SH-SY5Y (cell line): ENCODE measurements at regions not wholly inside any gene's neighbourhood (a gene's known extent, or its start where the extent isn't known, plus 50 kb on each side); places are given as distances from the start of the nearest gene placed in this dataset.

Experiments used
- GATA2 ChIP-seq: IDR thresholded peaks from 2 replicates; pipeline ENCODE4 v1.6.1; 2011; ENCODE audit warnings: mild to moderate bottlenecking, low read depth, low read length
- GATA3 ChIP-seq: IDR thresholded peaks from 2 replicates; pipeline ENCODE4 v1.6.1; 2011; ENCODE audit warnings: low read depth, mild to moderate bottlenecking, low read length, moderate library complexity

DNA sequence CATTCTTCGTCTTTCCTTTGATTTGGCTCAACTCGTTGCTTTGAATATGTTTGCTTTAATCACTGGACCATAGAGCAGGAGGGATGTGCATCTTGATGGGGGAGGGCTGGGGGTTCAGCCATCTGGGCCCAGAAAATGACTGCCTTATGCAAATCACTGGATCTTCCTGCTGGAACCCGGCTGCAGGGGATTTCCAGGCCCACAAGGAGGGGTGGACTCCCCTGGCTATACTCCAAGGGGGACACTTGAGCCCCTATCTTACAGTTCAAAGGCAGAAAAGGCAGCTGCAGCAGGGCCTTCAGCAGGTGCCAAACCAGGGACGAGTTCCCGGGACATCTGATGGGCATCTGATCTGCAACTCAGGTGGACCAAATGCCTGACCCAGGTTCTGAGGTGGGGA lies 122.5 kb downstream of the DICER1 start:
- no peak for TF ChIP-seq GATA2
- no peak for TF ChIP-seq GATA3

DNA sequence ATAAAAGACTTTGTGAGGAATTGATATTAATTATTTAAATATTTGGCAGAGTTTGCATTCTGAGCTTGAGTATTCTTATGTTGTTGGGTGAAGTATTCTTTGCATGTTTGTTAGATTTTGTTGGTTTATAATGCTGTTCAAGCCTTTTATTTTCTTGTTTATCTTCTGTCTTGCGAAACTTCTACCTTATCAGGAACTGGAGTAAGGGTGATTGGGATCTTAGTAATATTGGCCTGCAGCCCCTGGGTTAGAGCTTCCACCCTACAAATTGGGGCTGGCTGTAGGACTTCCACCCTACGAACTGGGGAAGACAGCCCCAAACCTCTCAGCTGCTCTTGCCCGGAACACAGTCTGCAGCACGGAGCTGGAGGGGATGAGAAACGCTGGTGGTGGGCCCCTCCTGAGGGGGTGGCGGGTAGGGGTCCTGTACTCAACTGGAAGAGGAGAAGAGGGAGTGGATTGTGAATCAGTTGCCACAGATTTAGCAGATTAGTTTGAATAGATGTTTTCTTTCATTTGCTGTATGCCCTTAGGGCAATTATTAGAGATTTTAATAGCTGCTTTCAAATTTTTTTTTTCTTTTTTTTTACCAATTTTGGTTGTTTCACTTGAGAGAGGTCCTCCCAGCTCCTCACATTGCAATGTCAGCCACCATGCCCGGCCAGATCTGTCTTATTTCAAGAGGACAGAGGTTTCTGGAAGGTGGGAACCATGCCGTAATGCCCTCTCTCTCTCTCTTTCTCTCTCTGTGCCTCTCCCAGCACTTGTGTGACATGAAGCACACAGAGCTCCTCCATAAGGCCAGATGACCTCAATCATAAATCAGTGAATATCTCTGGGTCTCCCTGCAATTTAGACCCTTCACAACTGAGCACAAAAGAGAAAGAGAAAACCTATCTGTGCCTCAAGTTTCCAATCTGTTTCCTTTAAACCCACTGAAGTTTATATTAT lies 123.4 kb downstream of the DICER1 start:
- TF ChIP-seq GATA3 (no peak), GATA2 (no peak)

DNA sequence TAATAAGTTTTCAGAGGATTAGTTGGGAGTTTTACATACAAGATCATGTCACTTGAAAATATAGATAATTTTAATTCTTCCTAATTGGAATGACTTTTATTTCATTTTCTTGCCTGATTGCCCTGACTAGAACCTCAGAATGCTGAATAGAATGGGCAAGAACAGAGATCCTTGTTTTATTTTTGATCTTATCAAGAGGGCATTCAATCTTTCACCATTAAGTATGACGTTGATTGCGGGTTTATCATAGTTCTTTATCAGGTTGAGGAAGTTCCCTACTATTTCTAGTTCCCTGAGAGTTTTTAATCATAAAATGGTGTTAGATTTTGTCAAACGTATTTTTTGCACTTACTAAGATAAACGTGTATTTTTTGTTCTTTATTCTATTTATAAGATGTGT lies 124.3 kb downstream of the DICER1 start:
- TF ChIP-seq GATA3 (no peak), GATA2 (no peak)

DNA sequence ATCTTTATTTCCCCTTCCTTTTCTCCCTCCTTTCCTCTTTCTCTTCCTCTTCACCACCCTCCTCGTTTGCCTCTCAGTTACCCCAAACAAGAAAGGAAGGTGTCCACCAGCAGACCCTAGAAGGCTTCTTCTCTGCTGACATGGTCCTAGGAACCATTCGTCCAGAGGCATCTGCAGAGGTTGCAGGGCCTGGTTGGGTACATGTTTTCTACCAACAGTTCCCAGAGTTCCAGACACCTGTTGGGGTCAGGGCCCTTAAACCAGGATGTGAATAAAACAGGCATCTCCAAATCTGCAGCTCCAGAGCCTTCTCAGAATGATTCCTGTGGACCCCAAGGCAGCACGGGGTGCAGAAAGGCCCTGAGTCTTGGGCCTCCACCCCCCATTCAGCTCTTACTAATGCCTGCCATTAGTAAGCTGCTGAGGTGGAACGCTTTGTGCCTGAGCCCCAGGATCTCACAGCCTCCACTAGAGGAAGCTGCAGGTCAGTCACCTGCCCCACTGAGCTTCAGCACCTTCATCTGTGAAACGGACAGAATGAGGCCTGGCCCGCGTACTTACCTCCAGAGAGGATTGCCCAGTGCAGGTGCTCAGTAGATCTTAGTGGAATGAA lies 130.4 kb downstream of the DICER1 start:
- TF ChIP-seq GATA3: no peak

DNA sequence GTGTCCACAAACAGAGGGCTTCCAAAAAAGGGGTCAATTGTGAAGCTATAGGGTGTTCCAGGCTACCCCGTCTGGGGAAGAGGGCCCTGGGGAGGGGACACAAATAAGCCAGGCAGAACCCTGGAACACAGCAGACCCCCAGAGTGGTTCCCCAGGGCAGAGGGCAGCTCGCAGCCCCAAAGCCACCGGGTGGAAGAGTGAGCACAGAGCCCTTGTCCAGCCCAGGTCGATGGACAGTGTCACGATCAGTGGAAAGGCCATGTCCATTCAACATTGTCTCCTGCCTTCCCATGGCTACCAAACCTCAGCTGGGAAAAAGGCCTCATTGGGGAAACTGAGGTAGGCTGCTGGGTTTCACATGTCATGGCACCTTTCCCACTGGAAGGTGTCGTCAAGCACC lies 131.4 kb downstream of the DICER1 start:
- TF ChIP-seq GATA3: no peak
- no peak for TF ChIP-seq GATA2

DNA sequence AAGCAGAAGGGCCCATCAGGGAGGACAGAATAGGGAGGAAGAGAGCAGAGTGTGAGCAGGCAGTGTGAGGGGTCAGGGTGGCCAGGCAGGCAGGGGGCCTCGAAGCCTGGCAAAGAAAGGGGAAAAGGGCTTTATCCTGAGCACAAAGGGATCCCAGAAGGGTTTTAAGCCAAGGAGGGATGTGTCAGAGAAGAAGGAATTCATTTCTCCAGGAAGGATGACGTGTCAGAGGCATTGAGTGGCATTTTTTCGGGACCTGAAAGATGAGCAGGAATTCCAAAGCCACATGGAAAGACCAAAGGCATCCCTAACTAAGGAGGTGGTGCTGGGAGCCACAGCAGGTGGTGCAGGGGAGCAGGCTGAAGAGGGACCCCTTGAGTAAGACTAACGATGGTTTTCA lies 132.1 kb downstream of the DICER1 start:
- TF ChIP-seq GATA3 (no peak), GATA2 (no peak)

DNA sequence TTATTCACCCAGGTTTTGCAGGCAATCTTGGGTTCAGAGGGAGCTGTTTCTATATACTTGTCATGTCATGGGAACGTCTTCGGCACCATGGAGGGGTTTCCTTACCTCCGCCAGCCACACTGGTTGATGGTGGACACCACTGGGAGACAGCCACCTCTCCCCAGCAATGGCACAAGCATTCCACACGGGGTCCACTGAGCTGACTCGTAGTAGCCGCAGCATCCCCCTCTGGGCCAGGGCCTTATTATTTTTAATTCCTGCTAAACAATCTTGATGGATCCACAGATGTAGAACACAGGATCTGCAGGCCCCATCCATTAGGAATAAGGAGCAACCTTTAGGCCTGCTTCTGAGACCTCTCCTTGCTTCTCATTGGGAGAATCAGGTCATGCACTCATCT lies 132.9 kb downstream of the DICER1 start:
- TF ChIP-seq GATA2: no peak
- TF ChIP-seq GATA3: no peak

DNA sequence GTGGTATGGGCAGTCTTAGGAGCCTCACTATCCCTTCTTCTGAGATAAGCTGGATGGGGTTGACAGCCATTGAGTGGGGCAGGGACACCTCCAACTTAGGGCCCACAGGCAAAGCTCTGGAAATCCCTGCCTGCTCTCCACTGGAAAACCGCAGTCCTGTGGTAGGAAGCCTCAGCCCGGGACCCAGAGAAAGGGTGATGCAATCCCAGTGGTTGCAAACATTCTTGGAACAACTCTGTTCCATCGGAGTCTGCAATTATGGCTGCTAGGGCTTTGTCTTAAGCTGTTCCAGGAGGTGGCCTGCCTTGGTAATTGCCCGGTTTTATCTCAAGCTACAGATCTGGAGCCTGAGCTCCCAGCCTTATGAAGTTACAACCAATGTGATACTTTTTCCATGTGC lies 133.4 kb downstream of the DICER1 start:
- TF ChIP-seq GATA2 (no peak), GATA3 (no peak)

DNA sequence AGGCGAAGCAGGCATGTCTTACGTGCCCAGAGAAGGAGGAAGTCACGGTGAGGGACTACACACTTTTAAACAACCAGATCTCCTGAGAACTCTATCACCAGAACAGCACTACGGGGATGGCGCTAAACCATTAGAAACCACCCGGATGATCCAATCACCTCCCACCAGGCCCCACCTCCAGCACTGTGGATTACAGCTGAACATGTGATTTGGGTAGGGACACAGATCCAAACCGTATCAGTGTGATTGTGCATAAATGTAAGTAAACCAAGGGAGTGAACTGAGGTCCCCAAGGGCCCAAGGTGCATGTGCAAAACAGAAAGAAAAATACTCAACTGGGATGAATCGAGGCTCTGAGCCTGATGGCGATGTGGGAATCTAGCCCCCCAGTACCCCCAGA lies 134.2 kb downstream of the DICER1 start:
- TF ChIP-seq GATA2: no peak
- TF ChIP-seq GATA3: no peak

DNA sequence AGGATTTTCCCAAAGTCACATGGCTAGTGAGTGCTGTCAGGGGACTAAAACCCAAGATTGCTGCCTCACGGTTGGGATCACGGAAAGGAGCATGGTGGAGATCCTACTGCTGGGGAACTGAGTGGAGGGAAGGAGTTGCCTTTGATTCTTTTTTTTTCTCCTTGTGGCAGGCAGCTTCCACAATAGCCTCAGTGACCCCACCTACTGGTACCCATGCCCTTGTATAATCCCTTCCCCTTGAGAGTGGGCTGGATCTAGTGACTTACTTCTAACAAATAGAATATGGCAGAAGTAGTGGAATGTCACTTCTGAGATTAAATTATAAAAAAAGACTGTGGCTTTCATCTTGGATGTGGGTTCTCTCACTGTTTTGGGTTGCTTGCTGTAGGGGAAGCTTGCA lies 135.7 kb downstream of the DICER1 start:
- no peak for TF ChIP-seq GATA3
- no peak for TF ChIP-seq GATA2

DNA sequence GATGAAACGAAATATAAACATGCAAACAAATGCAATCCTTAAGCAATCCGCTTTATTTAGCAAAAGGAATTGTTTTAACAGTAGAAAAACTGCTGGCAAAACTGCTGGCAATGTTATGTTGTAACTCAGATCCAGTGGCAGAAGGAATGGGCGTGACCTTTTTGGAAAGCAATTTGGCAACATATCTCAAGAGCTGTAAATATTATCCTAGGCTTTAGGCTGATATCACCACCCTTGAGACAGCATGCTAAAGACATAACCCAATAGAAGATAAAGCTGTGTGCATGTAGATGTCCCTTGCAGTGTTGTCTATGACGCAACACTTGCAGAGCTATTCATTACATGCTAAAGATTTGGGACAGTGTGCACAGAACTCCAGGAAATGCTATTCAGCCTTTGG lies 138.5 kb downstream of the DICER1 start:
- TF ChIP-seq GATA2 (no peak), GATA3 (no peak)

DNA sequence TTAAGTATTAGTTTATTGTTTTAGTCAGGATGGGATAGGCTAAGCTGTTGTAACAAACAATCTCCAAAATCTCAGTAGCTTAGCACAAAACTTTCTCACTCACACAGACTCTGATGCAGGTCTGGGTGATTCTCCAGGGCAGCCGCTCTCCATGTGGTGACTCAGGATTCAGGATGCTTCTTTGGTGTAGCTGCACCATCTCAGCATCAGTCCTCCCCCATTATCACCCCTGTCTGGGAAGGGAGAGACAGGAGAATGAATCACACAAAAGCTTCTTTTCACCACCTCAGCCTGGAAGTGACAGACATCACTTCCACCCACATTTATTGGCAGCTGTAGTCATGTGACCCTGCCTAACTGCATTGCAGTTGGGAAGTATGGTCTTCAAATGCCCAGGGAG lies 142.3 kb downstream of the DICER1 start:
- TF ChIP-seq GATA3 (no peak), GATA2 (no peak)

DNA sequence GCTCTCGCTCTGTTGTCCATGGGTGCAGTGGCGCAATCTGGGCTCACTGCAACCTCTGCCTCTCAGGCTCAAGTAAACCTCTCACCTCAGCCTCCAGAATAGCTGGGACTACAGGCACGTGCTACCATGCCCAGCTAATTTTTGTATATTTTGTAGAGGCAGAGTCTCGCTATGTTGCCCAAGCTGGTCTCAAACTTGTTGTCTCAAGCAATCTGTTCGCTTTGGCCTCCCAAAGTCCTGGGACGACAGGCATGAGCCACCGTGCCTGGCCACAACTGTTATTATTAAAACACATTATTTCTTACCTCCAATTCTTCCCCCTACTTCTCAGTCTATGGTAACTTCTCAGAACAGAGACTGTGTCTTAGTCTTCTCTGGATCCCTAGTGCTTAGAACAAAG lies 143.3 kb downstream of the DICER1 start:
- TF ChIP-seq GATA2 (no peak), GATA3 (no peak)

DNA sequence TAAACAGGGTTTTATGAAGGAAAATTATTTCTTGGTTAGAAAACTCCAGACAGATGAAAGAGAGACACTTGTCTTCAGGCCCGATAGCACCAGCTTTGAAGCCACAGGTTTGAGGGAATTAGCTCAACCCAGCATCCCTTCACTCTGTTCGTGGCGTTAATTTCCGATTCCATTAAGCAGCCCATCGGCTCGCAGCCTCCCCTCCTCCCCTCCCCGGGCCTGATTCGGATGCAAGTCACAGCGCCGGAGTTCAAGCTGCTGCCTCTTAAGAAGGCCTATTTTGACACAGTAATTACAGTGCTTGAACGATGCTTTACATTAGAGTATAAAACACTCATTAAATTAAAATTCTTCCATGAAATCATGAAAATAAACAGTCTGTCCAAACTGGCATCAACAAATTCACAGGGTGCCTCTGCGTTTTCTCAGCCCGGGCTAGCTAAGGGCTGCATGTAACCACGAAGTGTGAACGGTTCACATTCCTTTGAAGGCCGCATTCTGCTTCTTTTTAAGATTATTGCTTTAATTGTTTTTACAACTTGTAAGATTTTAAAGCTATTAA lies 145.8 kb downstream of the DICER1 start:
- no peak for TF ChIP-seq GATA3
- TF ChIP-seq GATA2: no peak
